ENCODE measurements at regions not wholly inside any gene's neighbourhood (a gene's known extent, or its start where the extent isn't known, plus 50 kb on each side); places are given as distances from the start of the nearest gene placed in this dataset.
"Not testable (repeated sequence)": the region's sequence is repeated elsewhere in the genome, so short reads cannot be mapped to it uniquely, and the experiment has no call there.

DNA sequence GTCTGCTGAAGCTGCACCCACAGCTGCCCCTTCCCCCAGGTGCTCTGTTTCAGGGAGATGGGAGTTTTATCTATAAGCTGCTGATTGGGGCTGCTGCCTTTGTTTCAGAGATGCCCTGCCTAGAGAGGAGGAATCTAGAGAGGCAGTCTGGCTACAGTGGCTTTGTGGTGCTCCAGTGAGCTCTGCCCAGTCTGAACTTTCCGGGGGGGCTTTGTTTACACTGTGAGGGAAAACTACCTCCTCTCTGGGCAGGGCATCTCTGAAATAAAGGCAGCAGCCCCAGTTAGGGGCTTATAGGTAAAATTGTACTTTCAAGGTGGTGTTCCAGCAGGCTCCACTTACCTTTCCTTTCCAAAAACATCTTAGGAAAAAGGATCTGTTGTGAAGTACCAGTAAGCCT is 242.2 kb downstream of the SPRY1 start:
- no peak for DNase-seq

DNA sequence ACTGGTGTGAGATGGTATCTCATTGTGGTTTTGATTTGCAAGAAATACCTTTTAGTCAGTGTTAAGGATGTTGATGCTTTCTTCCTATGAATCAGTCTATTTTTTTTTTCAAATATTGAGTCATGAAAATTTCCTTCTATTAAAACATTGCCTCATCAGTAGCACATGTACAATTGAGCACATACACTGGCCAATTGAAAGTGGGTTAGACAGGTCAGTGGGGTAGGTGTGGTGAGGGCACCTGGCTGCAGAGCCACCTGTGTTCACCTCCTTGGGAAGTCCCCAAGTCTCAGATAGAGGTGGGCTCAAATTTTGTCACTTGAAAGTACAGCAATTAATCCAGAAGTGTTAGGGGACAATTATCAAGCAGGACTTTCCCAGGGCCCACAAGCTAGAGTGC is 243.7 kb downstream of the SPRY1 start:
- no peak for DNase-seq

DNA sequence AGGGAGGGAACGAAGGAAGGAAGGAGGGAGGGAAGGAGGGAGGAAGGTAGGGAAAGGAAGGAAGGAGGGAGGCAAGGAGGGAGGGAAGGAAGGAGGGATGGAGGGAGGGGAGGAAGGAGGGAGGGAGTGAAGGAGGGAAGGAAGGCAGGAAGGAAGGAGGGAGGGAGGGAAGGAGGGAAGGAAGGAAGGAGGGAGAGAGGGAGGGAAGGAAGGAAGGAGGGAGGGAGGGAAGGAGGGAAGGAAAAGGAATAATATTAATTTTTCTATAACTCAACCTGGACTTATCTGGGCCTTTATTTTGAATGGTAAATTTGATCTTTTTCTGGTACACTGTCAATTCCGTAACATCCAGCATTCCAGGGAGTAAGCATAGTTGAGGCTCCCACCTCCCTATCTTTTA is 244.2 kb downstream of the SPRY1 start:
- DNase-seq = no peak

DNA sequence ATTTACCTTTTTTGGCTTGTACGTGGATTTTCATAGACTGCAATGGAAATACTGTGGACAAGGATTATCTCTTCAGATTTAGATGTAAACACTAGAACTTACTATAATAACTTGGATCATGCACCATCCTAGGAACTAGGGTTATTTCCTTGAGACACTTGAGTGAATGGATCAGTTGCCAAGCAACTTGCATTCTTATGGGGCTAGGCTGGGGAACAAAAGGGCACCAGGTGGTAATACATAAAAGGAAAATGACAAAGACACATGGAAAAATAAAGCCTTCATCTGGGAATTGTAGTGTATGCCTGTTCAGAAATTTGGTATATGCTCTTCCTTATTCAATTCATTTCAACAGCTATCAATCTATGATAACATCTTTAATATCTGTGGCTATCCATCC is 247.1 kb downstream of the SPRY1 start:
- DNase-seq = no peak

DNA sequence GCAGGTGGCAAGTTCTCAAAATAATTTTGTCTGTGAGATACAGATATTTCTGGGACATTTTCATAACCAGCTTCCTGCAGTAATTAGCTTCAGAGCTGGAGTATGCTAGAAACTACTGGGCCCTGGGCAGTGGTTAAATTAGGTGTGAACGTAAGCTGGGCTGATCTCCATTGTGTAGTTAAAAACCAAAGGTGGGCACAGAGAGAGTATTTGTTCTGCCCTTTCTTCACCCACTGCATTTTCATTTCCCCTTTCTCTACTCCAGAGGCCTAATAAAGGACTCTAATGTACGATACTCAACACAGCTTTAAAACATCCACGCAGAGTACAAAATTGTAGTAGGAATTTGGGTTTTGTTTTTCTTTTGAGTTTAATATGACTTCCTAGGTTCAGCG is 252.7 kb downstream of the SPRY1 start:
- DNase-seq = no peak

DNA sequence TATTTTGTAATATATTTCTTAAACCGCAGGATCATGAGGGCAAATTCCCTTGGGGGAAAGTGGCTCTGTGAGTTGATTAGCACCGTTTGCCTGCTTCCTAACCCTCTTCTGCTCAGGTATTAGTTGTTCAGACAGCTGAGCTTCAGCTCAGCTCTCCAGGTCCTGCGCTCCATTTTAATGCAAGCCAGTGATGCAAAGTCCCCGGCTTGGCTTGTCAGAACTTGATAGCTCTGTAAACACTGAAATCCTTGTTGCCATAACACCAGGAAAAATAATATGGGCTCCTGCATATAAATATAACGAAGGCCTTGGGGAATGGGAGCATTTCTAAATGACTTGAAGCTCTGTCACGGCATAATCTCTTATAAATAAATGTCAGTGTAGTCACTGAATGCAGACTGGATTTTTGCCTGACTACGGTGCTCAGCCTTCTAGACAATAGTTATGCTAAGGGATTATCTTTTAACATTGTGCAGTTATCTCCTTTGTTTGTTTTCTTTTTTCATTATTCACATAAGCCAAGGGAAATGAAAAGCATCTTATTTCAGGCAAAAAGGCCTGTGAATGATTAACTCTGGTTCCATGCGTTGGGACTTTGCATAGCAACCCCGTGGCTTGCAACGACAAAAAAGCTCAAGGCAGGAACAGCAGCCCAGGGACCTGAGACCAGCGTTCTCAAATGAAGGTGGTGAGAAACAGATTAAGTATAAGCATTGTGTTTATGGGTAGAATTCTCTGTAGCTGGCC is 253.2 kb downstream of the SPRY1 start:
- DNase-seq = peak; percentile 87

DNA sequence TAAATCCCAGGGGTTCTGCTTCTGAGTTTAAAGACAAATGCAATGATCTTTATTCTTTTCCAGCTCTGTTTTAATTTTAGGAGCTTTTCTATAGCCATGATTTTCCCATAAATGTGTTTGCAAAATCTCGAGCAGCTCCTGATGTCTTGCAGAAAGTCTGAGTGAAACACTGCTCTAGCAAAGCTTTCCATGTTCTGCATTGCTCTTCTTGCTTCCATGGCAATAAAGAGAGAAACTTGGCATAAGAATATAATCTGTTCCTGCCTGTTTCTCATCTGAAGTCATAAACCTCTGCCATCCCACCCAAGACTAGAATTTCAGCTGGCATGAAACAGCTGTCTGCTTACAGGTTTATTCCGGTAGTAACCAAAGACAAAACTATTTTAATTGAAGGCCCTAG is 254.5 kb downstream of the SPRY1 start:
- DNase-seq = peak; percentile 72

DNA sequence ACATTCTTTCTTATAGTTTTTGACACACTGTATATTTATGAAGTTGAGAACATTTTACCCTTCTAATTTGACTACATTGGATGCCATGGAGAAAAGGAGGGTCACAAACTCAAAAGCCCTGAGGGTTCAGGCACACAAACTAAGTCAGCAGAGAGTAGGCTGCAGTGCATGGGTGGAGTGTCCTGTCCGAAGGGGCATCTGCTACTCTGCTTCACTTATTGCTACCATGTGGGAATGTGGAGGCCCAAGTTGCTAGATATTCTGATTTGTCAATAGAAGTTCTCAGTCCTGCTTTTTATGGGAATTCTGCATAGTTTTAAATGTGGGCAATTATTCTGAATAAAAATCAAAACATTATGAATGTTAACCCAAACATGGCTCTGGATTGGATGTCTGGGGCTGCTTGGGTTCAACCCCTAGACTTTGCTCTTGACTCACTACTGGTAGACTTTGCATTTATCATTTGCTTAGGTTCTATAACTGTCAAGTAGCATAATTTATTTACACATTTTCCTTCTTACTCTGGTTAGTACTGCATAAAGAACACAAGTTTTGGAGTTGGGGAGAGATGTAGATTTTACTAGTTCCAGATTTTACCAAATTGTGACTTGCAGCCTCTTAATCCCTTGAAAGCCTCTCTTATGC is 255.1 kb downstream of the SPRY1 start:
- no peak for DNase-seq

DNA sequence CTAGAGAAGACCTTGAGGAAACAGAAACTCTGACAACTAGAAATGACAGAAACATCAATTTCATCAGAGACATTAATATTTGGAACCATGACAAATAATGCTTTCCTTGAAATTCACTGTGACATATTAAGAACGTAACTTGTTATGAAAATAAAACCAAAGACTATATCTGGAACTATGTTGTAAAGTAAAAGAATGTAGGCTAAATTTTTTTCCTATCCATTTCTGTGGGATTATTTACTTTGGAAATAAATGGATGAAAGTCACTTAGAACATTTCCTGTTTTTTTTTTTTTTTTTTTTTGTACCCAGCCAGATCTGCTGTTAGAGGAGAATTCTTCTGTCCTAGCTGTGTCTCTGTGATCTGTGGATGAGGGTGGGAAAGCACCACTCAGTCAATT is 255.9 kb downstream of the SPRY1 start:
- DNase-seq = no peak

DNA sequence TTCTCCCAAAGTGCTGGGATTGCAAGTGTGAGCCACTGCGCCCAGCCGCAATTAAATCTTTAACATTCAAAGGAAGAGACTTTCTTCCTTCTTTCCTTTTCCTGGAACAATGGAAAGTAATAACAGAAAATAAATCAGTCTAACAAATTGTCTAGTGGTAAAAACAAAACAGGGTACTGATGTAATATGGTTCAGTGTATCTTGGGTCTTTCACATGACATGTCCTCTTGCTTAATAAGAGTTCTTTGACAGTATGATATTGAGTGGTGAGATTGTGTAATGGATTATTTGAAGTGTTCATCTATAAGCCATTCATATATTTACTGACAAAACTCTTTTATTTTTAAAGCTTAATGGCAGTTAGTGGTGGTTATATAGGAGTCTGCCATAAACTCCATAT is 256.6 kb downstream of the SPRY1 start:
- no peak for DNase-seq

DNA sequence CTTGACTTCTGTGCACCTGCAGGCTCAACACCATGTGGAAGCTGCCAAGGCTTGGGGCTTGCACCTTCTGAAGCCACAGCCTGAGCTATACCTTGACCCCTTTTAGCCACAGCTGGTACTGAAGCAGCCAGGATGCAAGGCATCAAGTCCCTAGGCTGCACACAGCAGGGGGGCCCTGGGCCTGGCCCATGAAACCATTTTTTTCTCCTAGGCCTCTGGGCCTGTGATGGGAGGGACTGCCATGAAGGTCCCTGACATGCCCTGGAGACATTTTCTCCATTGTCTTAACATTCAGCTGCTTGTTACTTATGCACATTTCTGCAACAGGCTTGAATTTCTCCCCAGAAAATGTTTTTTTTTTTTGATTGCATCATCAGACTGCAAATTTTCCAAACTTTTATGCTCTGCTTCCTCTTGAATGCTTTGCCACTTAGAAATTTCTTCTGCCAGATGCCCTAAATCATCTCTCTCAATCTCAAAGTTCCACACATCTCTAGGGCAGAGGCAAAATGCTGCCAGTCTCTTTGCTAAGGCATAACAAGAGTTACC is 260.2 kb downstream of the SPRY1 start:
- not testable (repeated sequence) for DNase-seq

DNA sequence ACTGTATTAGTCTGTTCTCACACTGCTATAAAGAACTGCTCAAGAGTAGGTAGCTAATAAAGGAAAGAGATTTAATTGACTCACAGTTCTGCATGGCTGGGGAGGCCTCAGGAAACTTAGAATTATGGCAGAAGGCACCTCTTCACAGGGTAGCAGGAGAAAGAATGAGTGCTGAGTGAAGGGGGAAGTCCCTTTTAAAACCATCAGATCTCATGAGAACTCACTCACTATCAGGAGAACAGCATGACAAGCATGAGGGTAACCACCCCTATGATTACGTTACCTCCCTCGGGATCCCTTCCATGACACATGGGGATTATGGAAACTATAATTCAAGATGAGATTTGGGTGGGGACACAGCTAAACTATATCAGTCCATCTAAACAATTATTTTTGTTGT is 261.0 kb downstream of the SPRY1 start:
- not testable (repeated sequence) for DNase-seq

DNA sequence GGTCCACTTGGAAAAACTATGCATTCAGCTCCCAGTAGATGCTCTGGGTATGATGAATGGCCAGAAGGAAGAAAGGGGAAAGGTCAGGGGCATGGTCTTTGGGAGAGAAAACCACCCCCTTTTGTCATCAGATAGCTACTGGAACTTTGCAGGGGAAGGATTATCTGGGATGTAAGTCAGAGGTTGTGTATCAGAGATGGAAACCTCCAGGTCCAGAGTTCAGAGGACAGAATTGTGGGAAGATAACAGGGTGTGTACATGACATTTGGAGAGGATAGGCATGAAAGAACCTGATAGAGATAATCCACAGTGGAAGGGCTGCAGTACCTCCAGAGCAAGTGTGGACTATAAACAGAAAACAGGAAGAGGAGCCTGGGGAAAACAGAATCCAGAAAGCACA is 262.7 kb downstream of the SPRY1 start:
- no peak for DNase-seq

DNA sequence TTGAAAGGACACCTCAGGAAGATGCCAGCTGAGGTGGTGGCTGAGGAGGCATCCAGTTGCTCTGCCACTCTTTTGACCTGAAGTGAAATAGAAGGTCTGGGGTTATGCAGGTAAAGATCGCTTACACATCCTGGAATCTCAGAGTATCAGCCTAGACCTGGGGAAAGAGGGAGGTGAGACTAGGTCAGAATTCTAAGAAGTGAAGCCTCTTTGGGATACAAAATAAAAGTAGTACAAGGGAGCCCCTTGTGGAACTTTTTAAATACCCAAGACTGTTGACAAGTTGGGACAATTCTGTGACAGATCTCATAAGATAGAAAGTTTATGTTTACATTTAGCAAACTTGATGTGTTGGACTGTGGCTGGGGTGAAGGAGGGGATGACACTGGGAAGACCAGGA is 263.1 kb downstream of the SPRY1 start:
- no peak for DNase-seq

DNA sequence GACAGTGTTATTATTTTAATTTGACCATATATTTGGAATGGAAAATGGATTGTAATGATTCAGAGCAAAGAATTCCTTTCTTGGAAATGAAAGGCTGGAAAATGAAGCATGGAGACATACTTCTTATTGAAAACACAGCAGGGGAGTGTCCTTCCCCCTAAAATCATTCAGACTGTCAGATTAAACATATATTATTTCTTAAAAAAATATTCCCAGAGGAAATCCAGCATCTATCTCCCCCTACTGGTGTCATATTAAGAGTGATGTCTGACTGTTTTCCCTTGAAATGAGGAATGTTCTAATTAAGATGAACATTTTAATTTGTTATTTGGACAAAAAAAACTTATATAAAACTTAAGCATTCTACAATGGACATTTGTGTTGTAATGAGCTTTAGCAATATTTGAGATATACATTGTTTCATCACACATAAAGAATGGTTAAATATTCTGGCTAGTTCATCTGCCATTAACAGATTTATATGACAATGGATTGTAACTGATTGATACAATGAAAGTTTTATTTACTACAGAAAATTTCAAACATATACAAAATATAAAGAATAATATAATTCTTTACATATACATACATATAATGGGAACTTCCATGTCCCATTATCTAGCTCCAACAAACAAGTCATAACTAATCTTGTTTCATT is 264.6 kb downstream of the SPRY1 start:
- DNase-seq = no peak

DNA sequence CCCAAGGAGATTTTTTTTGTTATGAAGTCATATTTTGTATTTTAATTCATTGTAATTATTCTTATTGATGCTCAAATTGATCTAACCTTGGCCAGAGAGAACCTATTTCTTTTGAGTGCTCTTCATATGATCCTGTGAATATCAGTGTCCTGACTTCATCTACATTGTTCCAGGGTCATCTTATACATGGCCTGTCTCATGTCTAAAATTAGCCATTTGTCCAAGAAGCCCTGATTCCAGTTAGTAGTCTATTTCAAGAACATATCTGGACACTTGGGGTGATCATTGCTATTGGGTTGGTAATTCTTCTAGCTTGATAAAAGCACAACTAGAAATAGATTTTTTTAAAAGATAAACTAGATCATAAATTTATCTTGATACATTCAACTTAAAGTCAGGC is 266.2 kb downstream of the SPRY1 start:
- DNase-seq = no peak

DNA sequence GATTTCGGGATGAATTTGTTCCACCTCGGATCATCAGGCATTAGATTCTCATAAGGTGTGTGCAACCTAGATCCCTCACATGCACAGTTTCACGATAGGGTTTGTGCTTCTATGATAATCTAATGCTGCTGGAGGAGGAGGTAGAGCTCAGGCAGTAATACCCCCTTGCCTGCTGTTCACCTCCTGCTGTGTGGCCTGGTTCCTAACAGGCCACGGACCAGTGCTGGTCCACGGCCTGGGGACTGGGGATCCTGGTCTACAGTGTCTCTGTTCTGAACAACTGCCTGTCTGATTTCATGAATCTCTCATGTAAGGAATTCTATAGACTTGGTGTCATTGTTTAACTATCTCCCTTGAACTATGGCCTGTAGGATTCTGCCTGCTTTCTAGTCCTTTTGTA is 269.9 kb downstream of the SPRY1 start:
- no peak for DNase-seq

DNA sequence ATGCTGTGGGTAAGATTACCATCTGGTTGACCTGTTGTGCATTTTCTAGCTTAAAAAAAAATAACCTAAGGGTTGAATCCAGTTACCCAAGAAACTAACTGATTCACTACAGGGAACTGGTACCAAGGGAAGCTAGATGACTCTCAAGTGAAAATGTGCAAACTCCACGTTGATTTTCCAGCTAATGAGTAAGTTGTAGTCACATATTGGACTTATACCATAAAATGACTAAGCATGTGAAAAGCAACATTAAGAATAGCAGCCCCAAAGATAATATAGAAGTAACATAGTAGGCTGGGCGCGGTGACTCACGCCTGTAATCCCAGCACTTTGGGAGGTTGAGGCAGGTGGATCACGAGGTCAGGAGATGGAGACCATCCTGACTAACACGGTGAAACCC is 270.9 kb downstream of the SPRY1 start:
- DNase-seq = no peak

DNA sequence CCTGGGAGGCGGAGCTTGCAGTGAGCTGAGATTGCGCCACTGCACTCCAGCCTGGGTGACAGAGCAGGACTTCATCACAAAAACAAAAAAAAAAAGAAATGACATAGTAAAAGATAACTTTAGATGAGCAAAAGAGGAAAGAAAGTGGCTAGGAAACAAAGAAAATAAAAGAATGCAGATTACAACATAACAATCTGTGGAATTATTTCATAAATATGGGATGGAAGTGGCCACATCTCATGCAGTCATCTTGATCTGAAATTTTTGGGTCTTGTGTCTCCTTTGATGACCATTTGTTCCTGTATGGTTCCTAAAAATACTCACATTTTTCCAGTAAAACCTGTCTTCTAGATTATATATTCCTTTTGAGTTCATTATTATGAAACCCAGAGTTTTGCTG is 271.4 kb downstream of the SPRY1 start:
- no peak for DNase-seq

DNA sequence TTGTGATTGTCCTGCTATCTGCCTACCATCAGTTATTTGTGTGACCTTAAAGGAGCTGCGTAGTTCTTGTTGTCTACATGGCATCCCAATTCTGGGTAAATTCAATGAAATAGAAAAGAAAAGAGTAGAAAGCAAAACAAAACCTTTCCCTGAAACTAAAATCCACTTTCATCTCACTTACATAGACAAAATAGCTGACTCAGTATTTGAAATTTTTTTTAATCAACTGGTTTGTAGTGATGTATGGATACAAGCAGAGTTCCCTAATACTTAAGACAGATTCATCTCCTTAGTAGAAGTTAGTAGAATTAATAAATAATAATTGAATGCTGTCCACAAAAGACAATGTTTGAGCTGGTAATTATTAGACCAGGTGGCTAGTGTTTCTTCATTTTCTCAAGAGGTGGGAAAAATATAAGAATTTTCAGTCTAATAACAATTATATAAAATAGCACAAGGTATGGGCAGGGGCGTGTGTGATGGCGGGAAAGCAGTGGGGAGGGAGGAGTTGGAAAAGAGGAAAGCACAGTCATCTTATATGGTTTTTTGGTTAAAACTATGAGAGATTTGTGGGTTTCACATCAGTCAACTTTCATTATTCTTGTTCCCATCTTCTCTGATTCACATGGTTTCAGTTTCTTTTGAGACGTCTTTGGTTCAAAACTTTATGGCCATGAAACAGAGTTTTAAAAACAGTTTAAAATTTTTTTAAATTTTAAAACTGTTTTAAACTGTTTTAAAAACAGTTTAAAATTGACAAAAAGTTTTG is 275.2 kb downstream of the SPRY1 start:
- no peak for DNase-seq

DNA sequence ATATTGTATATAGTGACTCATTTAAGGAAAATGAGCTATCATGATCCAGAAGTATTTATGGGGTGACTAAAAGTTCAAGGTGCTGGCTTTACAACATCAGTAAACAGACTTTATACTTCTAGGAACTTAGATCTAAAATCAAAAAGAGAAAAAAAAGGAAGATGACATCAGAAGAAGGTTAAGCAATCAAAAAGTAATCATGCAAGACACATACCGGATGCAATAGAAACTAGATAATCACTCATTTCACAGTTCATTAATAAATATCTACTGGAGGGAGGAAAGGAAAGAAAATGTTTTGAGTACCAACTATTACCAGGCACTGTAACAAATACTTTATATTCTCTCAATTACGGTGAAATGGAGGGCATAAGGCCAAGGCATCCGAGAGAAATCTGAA is 276.4 kb downstream of the SPRY1 start:
- DNase-seq = no peak

DNA sequence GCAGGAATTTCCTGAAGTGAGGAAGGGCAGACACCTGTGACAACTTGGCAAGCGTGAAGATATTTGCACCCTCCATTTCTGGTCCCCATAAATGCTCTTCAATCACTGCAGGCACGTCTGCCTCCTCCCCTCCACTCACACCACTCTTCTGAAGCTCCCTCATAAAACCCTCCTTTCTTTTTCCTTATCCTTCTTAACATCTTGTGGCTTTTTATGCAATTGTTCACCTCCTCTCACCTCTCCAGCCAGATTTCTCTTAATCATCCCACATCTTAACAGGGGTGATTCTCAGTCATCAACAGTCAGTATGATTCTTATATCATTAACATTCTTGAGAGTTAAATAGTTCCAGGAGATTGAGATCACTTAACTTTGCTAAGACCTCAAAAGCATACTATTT is 277.4 kb downstream of the SPRY1 start:
- no peak for DNase-seq
